Stimulated activated CD4-positive, alpha-beta T cell treated with anti-CD3 and anti-CD28 coated beads, Interleukin-2, amount 100 ng/mL, for 4 hours (primary cell): ENCODE measurements at regions not wholly inside any gene's neighbourhood (a gene's known extent, or its start where the extent isn't known, plus 50 kb on each side); places are given as distances from the start of the nearest gene placed in this dataset.
"Not testable (repeated sequence)": the region's sequence is repeated elsewhere in the genome, so short reads cannot be mapped to it uniquely, and the experiment has no call there.

ENCODE experiments used
- DNase-seq: peaks from one replicate; pipeline ENCODE4 v3.0.0-alpha.2; 2020; ENCODE audit warnings: low read depth

DNA sequence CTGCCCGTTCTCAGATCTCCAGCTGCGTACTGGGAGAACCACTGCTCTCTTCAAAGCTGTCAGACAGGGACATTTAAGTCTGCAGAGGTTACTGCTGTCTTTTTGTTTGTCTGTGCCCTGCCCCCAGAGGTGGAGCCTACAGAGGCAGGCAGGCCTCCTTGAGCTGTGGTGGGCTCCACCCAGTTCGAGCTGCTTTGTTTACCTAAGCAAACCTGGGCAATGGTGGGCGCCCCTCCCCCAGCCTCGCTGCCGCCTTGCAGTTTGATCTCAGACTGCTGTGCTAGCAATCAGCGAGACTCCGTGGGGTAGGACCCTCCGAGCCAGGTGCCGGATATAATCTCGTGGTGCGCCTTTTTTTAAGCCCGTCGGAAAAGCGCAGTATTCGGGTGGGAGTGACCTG is 66.2 kb upstream of the GPR141 start:
- DNase-seq = not testable (repeated sequence)

- DNase-seq = no peak
Measured at GRCh38 chr7:37633048-37633447, 50.5 kb upstream of the GPR141 start.
